Loucy (cell line): ENCODE measurements at regions not wholly inside any gene's neighbourhood (a gene's known extent, or its start where the extent isn't known, plus 50 kb on each side); places are given as distances from the start of the nearest gene placed in this dataset.

Experiments used
- CTCF ChIP-seq: fragments of 200-600 bp; sonication (generic); conservative IDR thresholded peaks from 2 replicates; pipeline ENCODE4 v1.5.1; 2014; ENCODE audit warnings: mild to moderate bottlenecking, antibody characterized with exemption, low read length
- EZH2phosphoT487 ChIP-seq: fragments of 200-600 bp; IDR thresholded peaks from 2 replicates; pipeline ENCODE4 v1.6.1; 2018; ENCODE audit warnings: antibody characterized with exemption, mild to moderate bottlenecking, moderate library complexity, borderline replicate concordance

GRCh38 chr14:97065305-97066067, 268.3 kb downstream of the VRK1 start:
- TF ChIP-seq CTCF (no peak), EZH2phosphoT487 (no peak)
